NT2/D1 (cell line): ENCODE measurements at regions not wholly inside any gene's neighbourhood (a gene's known extent, or its start where the extent isn't known, plus 50 kb on each side); places are given as distances from the start of the nearest gene placed in this dataset.

Source experiments
- SUZ12 ChIP-seq: IDR thresholded peaks from 2 replicates; pipeline ENCODE4 v1.6.1; 2011; ENCODE audit not compliant: insufficient read length, insufficient read depth; ENCODE audit errors: extremely low read depth
- YY1 ChIP-seq: IDR thresholded peaks from 2 replicates; pipeline ENCODE4 v1.6.1; 2011; ENCODE audit not compliant: insufficient read length, insufficient read depth

DNA sequence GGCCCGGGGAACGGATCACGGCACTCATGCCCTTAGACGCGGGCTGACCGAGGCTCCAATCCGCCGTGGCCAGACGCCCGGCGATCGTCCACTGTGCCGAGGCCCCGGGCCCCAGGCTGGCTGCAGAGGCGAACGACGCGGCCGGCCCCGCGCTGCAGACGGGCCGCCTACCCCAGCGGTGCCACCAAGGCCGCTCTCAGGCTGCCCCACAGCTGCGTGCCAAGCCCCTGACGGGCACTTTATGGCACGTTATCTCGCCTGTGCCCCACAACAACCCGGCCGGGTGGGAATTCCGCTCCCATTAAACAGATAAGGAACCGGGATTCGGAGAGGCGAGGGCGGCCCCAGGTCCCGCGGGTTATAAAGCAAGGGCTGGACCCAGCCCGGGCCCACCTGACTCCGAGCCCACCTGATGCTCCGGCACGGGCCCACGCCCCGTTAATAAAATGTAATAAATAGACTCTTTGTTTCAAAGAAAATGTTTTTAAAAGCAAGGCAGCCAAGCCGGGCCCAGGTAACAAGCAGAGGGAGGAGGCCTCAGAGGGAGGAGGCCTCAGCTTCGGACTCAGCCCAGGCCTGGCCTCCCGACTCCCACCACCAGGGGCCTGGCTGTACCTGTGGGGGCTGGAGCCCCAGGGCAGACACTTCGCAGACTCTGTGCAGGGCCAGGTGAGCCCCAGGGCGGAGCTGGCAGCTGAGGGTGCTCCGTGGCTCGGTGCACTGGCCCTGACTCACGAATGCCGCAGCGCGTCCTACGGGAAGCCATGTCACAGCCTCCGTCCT lies 79.7 kb downstream of the FOXL3 start:
- TF ChIP-seq SUZ12 (no peak), YY1 (no peak)
